ENCODE measurements at regions not wholly inside any gene's neighbourhood (a gene's known extent, or its start where the extent isn't known, plus 50 kb on each side); places are given as distances from the start of the nearest gene placed in this dataset.

- DNase-seq, result no peak
Measured at GRCh38 chr6:1053586-1053985, 258.3 kb upstream of the FOXQ1 start.

- no peak for DNase-seq
Measured at GRCh38 chr6:1052262-1052661, 259.6 kb upstream of the FOXQ1 start.

- no peak for DNase-seq
Measured at GRCh38 chr6:1049900-1050299, 262.0 kb upstream of the FOXQ1 start.

GRCh38 chr6:1049170-1049569 lies 262.7 kb upstream of the FOXQ1 start:
- DNase-seq, result no peak

GRCh38 chr6:1047981-1048541 lies 263.8 kb upstream of the FOXQ1 start:
- no peak for DNase-seq

GRCh38 chr6:1045239-1045638 lies 266.7 kb upstream of the FOXQ1 start:
- no peak for DNase-seq

- no peak for DNase-seq
Measured at GRCh38 chr6:1044040-1044836, 267.7 kb upstream of the FOXQ1 start.

- DNase-seq, result no peak
Measured at GRCh38 chr6:1043458-1043836, 268.5 kb upstream of the FOXQ1 start.

GRCh38 chr6:1042583-1043457 lies 269.1 kb upstream of the FOXQ1 start:
- DNase-seq, result no peak

- DNase-seq, result no peak
Measured at GRCh38 chr6:1040393-1040792, 271.5 kb upstream of the FOXQ1 start.

- DNase-seq, result no peak
Measured at GRCh38 chr6:1039746-1040145, 272.2 kb upstream of the FOXQ1 start.

- peak; percentile 41 for DNase-seq
Measured at GRCh38 chr6:1039191-1039590, 272.7 kb upstream of the FOXQ1 start.

GRCh38 chr6:1037430-1038202 lies 274.3 kb upstream of the FOXQ1 start:
- peak; percentile 53 for DNase-seq

- DNase-seq, result no peak
Measured at GRCh38 chr6:1035401-1035800, 276.5 kb upstream of the FOXQ1 start.

- DNase-seq, result no peak
Measured at GRCh38 chr6:1031720-1032119, 280.2 kb upstream of the FOXQ1 start.

GRCh38 chr6:1029141-1029540 lies 282.8 kb upstream of the FOXQ1 start:
- no peak for DNase-seq

- no peak for DNase-seq
Measured at GRCh38 chr6:1028723-1029122, 283.2 kb upstream of the FOXQ1 start.

GRCh38 chr6:1027795-1028569 lies 283.9 kb upstream of the FOXQ1 start:
- DNase-seq, result no peak

GRCh38 chr6:1027109-1027794 lies 284.6 kb upstream of the FOXQ1 start:
- no peak for DNase-seq

- DNase-seq, result no peak
Measured at GRCh38 chr6:1025821-1026220, 286.1 kb upstream of the FOXQ1 start.

- peak; percentile 5 for DNase-seq
Measured at GRCh38 chr6:1024587-1024986, 287.3 kb upstream of the FOXQ1 start.

- DNase-seq, result no peak
Measured at GRCh38 chr6:1024161-1024560, 287.7 kb upstream of the FOXQ1 start.

All from retina (tissue), 1 donor.